ENCODE measurements at regions not wholly inside any gene's neighbourhood (a gene's known extent, or its start where the extent isn't known, plus 50 kb on each side); places are given as distances from the start of the nearest gene placed in this dataset.

DNA sequence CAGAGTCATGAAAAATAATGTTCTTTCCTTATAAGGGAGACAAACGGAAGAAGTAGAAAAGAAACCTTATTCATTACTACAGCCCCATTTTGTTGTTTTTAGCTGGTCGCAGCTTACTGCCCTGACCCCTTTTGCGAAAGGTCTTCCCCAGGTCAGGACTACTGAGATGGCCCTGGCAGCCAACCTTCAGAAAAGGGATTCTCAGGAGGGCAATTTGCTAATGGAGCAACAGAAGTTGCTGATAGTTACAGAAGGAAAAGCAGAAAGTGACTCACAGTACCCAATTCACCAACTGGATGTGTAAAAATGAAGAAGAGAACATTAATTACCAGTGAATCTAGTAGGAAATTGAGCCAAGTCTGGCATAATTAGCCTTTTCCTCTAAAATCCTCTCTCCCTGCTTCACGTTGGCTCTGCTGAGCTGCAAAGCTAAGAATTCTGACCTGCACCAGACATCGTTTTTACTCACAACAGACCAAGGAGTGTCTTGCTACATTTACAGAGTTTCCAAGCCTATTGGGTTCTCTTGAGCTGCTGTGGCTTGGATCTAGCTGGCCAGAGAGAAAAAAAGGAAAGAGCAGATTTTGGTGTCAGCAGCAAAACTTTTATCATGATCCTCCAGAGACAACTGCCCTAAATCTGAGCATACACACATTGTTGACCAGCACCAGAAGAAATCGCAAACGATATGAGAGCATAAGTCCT is 499.9 kb upstream of the FZD8 start:
- no peak for DNase-seq

DNA sequence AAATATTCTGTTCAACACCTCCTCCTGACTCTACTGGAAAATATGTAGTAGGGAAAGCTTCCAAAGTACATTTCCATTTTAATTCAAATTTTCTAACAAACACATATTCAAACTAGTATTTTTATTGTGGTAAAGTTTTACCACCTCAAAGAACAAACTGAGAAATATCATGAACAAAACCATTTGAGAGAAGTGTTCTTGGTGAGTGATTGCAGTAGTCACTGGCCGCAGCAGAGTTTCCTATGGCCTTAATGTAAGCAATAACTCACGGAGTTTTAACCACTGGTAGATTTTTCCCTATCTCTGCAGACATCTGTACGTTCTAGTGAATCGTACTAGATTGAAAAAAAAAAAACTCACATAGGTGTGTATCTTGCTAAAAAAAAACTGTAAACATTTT is 487.0 kb upstream of the FZD8 start:
- DNase-seq = no peak

DNA sequence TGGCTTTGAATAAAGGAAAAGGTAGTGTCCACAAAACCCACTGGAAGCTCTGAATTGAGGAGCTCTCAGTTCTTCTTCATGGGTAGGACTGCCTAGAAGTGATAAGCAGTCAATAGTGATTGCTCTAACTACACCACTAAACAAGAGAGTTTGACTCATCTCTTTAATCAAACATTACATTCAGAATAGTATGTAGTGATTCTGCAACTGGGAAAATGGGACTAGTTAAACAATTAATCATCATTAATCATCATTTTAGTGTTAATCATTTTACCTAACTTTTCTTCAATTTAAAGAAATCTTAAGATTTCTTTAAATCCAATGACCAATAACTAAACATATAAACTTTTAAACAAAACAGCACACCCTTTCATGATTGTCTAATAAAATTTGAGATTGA is 484.0 kb upstream of the FZD8 start:
- no peak for DNase-seq

DNA sequence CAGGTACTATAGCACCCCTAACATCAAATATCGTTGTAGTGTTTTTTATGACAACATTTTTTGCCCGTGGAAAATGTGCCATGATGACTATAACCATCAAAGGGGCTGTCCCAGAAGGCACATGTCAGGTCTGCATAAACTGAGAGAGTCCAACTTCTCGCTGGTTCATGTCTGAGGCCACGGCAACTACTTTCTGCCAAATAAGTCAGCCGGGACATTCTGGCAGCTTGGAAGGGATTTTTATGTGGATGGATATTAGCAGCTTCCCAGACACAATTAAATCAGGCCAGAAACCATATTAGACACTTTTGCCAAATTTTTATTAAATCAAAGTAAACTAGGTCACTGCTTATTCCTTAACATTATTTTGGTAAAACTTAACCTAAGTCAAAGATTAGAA is 477.4 kb upstream of the FZD8 start:
- no peak for DNase-seq

DNA sequence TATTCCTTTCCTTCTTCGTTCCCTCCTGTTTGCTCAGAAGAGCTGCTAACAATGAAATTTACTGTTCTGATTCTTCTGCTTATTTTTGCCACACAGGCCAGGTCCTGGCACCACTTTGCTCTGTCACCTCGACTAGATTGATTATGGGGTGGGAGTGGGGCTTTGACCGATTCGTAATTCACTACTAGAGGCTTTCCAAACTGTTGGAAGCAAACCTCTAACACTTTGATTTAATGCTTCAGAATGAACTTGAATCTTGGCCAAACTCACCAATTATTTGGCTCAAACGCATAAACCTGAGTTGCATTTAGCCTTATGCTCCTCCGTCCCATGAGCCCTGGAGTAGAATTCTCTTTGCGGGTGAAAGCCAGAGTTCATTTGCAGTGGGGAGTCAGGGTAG is 476.2 kb upstream of the FZD8 start:
- DNase-seq = no peak

DNA sequence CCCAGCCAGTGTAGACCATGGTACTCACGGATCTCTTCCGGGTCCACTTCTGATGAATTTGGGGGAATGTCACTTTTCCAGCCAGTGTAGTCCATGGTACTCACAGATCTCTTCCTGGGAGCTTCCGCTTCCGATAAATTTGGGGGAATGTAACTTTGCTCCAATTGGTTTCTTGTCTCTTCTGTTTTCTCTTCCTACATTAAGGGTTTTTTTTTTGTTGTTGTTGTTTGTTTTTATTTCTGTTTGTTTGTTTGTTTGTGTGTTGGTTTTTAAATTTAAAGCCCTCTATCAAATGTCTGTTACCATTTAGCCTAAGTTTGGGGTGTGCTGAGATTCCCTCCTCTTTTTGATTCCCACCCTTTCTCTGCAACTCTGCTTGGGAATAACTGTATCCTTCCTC is 475.8 kb upstream of the FZD8 start:
- no peak for DNase-seq

DNA sequence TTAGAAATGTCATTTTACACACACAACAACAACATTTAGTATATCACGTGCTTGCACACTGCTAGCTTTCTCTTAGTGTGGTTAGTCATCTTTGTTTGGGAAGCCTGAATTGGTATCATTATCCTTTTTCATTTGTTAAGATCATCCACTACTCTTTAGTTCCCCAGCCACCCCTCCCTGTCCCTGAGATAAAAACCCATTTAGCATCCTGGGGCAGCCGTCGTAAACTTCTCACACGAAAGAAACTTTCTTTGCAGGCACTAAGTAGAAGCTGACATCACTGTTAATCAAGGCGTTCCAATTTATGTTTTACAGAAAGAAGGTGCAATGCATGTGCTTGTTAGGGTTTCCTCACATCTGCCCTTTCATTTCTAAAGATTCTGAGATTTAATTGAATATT is 475.1 kb upstream of the FZD8 start:
- no peak for DNase-seq

DNA sequence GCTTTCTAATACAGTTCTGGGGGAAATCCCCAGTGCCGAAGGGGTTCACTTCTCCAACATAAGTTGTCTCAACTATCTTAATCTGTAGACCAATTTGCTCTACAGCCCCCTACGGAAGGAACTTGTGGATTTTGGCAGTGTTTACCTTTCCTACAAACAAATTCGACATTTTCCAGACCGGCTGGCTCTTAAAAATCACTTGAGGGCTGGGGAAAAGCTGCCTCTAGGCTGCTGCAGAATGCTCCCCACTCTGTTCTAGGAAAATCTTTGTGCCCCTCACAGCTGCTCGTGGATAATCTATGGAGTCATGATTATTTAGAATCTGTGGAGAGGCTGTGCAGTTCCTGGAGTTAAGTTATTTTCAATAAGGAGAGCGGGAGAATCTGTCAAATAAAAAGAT is 474.6 kb upstream of the FZD8 start:
- DNase-seq = no peak

DNA sequence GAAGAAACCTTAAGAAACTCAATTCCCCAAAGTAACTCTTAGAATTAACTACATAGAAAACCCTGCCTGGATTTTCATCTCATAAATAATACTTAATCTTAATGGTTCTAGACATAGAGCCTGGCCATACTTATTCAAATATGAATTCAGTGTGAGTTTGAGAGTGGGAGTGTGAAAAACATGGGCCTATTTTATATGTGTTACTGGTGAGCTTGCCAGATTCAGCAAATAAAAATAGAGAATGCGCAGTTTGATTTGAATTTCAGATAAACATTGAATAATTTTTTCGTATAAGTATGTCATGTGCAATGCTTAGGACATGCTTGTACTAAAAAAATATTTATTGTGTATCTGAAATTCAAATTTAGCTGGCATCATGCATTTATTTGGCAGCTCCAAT is 473.9 kb upstream of the FZD8 start:
- DNase-seq = no peak

DNA sequence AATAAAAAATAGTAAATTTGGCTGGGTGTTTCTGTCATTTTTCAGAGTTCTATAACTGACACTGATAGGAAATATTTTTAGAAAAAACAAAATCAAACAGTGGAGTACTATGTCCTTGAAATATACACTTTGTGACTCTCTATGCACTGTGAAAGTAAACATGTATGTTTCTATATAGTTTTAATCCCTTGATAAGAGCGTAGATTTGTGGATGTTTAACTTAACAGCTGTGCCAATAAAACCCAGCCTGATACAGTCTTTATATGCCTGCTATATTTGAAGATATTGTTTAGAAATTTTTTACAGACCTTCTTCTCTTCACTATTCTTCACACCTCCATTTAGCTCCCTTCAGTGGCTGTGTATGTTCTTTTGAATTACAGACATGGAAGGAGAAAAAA is 473.3 kb upstream of the FZD8 start:
- no peak for DNase-seq

DNA sequence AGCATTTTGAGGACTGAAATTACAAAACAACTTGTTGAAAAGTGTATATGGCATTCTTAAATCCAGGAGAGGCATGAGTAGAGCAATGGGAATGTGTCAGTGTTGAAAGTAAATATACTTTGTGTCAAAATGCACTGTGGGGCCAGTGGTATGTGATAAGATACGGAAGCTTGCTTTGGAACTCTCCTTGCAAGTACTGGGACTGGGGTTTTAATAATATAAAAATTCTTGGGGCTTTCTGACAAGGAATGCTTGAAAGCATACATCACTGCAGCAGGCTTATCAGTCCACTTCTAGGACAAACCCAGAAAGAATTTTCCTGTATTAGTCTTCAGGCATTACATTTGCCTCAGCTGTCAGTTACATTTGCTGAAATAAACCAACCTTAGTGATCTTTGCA is 472.8 kb upstream of the FZD8 start:
- DNase-seq = no peak

DNA sequence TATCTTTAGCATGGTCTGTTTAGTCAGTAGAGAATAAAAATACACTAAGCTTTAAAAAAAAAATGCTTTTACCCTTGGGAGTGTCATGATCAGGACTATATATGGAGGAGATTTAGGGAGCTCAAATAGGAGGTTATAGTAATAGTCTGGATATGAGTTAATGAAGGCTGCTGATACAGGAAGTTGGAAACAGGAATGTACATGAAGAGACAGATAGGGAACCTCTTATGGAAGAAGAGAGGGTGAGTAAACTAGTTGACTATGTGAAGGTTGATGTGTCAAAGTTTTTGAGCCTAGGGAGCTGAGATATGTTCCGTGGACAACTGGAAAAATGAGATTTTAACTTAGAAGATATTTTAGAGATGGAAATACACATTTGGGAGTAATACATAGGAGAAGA is 472.0 kb upstream of the FZD8 start:
- no peak for DNase-seq

DNA sequence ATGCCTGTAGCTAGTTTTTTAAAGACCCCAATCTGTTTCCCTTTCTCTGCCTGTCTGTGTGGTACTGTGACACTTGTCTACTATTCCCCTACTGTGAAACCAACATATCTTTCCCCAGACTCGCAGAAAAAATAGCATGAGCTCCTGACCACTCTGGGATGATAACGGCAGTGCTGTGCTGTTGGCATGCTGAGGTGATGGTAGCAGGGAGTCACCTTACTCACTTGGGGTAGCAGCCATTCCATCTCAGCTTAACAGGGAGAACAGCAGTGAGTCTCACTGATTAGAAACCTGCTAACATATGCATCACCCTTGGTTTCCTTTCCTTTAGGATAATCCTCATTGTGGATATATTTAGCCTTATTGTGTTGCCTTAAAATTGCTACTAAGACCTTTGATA is 469.6 kb upstream of the FZD8 start:
- DNase-seq = no peak

DNA sequence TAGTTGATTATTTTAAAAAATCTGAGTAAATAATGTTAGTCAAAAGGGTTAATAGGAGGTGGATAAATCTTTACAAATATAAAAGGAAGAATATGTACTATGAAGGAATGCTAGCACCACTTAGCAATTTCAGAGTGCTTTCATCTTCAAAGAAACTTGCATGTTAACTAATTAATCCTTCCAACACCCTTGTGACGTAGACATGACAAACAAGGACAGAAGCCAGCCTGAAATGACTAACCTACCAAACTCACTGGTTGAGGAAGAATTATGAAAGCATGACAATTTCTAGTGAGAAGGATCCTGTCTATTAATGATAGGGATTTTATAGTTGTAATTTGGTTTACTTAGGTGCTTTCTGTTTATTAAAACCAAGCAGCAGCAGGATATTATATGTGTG is 468.0 kb upstream of the FZD8 start:
- no peak for DNase-seq

DNA sequence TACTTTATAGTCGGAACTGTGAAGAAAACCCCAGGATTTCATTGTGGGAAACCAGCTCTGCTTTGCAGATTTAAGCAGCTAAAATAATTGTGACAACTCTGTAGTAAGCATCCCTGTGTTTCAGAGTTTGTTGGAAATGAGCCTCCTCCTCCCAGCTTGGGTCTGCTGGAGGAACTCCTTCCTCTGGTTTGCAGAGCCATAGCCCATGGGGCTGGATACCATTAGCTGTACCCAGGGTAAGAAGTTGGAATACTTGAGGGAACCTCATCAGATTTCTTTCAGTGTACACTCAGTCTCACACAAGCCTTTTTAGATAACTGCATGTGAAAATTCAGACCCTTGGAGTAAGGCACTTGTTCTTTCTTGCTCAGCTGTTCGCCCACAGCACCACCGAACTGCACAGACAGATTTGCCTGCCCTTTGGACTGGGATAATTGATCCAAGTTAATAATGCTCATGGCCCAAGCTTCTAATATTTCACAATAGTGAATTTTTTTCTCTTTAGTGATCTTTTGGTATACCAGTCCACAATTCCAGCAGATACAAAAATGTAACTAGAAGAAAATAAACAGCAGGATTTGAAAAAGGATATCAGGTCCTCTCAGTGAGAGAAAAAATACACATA is 467.4 kb upstream of the FZD8 start:
- no peak for DNase-seq

DNA sequence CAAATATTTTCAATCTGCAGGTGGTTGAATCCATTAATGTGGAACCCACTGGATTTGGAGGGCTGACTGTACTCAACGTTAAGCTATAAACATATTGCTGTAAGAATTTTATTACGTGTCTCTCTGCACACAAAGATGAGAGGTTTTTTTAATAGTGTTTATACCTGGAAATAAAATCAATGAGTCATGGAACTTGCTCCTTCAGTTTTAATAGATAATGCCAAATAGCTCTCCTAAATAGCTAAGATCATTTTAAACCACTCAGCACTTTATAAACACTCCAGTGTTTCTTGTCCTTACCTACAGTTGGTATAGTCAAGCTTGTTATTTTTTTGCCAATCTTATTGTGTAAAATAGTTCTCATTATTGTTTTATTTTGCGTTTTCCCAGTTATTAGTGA is 455.6 kb upstream of the FZD8 start:
- no peak for DNase-seq

DNA sequence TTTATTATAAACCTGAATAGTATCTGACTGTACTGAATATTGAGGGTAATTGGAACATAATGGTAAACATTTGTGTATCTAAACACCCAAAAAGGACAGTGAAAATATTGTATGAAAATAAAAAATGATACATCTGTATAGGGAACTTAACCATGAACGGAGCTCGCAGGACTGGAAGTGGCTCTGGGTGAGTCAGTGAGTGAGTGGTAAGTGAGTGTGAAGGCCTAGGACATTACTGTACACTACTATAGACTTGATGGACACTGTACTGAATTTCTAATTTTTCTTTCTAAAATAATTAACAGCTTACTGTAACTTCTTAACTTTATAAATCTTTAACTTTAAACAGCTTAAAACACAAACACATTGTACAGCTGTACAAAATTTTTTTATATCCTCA is 454.5 kb upstream of the FZD8 start:
- no peak for DNase-seq

DNA sequence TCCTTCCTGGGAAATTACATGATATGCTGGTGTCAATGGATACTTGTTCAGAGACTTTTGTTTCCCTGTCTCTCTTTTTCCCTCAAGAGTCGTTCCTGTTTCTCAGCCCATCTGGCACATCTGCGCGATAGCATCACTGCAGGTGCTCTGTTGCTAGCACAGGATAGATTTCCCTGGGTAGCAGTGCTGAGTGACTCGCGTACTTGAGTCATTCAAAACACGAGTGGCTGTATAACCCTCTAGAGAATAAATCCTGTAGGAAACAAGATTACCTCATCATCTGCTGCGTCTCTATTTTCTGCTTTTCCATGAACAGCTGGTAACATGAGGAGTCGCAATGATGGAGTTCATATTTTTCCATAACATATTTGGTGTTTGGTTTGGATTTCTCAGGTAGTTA is 452.0 kb upstream of the FZD8 start:
- no peak for DNase-seq

DNA sequence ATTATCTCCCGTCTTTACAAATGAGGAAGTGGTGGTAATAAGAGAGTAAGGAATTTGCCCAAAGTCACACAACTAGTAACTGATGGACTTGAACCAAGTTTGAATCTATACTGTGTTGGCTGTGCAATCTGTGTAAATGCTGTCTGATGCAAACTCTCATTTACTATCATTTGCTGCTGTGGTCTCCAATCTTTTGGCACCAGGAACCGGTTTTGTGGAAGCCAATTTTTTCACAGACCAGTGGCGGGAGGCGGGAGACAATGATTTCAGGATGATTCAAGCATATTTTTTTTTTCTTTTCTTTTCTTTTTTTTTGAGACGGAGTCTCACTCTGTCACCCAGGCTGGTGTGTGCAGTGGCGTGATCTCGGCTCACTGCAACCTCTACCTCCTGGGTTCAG is 450.0 kb upstream of the FZD8 start:
- no peak for DNase-seq

DNA sequence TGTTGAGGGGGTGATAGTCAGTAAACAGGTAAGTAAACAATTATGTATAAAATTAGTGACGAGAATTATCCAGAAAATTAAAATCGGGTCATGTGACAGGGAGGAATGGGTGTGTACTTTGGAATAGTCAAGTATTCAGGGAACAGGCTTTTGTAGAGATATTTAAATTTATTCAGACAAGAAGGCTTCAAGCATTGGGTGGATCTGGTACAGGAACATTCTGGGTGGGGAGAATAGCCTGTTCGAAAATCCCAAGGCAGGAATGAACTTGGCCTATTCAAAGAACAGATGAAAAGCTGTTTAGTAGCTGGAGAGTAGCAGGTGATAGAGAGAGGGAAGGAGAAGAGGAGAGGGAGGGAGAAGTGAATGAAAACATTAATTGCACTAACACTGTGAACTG is 448.9 kb upstream of the FZD8 start:
- DNase-seq = no peak

DNA sequence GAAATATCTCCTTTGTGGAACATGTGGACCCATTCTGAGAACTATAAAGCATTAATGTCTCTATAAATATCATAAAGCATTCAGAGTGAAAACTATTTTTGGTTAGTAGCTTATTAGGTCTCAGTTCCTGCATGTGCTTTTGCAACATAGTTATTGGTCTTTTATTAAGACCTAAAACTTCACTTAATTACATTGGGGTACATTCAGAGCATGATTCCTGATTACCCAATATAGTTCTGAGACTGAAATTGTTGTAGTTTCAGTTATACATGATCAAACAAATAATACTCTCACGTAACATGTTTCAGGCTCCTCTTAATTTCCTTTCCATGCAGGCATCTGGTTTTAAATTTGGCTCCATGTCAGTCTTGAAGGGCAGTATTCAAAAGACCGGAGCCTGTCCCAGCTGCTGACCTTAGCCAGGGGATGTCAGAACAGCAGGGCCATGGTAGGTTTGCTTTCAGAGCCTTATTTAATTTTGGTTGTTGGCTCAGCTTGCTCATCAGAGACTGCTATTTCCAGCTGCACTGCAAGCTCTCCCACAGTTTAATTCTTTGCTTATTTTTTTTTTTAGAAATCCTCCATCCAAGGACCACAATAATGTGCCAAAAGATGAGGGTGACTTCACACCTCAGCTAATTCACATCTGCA is 447.8 kb upstream of the FZD8 start:
- DNase-seq = no peak

DNA sequence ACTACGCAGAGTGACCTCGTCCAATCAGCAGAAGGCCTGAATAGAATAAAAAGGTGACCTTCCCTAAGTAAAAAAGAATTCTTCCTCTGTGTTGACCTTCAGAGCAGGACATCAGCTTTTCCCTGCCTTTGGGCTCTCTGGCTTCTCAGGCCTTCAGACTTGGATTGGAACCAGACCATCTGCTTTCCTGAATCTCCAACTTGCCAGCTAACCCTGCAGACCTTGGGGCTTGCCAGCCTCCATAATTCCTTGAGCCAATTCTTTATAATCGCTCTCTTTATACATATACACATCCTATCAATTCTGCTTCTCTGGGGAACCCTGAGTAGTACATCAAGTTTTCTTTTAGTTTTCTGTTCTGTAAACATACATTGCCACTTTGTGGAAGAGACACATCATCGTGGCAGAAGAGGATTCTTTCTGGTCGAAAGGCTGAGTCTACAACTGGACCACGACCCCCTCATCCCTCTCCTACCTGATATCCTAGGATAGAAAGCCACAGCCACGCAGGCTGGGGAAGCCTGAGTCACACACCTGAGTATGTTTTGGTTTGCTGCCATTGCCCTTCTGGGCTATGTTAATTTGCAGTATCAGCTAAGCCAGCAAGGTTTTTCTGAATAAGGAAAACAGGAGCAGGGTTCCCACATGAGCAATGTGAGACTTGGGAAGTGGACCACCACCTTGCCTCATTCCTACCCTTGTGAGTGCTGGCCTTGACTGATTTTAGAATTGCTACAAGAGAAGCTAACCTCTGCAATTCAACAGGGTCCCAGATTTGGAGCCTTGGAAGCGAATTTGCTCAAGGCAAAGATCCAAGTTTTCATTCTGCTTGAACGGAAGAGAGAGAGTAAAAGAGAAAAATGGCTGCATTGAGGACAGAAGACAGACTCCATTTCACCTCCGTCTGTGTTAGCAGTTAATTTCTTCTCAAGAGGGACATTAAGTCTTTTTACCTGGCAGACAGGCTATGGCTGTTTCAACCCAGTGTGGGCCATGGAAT is 445.2 kb upstream of the FZD8 start:
- DNase-seq = no peak

DNA sequence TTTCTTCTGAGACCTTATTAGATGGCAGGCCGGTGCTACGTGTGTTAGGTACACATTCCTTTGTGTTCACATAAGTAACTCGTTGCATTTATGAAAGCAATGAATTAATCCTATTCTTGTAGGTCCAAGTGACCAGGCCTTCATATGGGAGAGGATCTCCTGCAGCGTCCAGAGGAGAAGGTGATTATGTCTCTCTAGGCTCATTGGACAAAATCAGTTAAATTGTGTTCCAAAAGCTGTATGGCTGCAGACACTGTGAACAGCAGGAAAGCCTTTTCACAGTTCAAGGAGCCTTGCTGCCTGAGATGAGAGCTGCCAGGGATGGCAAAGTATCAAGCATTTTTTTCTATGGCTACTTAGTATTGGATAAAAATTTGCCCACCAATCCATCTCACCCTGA is 433.1 kb upstream of the FZD8 start:
- DNase-seq = no peak
